ENCODE measurements at regions not wholly inside any gene's neighbourhood (a gene's known extent, or its start where the extent isn't known, plus 50 kb on each side); places are given as distances from the start of the nearest gene placed in this dataset.
A peak's percentile ranks its signal among the peaks of the same experiment; 100 is the strongest.

- no peak for DNase-seq (ENCODE audit: low spot score)
- Mint-ChIP-seq H3K27ac (ENCODE audit: unreplicated experiment) (no peak overlapping the region), H3K4me3 (ENCODE audit: unreplicated experiment) (no peak overlapping the region), H3K4me1 (ENCODE audit: low read depth) (peaks cover 5% of the 10 kb centered on the region), H3K36me3 (ENCODE audit: low read depth) (no peaks in the 10 kb centered on the region), H3K27me3 (ENCODE audit: low read depth) (peaks cover 3% of the 10 kb centered on the region), H3K9me3 (ENCODE audit: low read depth) (no peaks in the 10 kb centered on the region)
- no peak for TF ChIP-seq CTCF (IDR thresholded peaks at IDR 0.05)
Measured at GRCh38 chr11:122509899-122510298, 145.6 kb upstream of the UBASH3B start.

GRCh38 chr11:122509091-122509490 is 146.4 kb upstream of the UBASH3B start:
- H3K9me3 Mint-ChIP-seq (ENCODE audit: low read depth), result no peaks in the 10 kb centered on the region
- peaks cover 3% of the 10 kb centered on the region for H3K27me3 Mint-ChIP-seq (ENCODE audit: low read depth)
- DNase-seq (ENCODE audit: low spot score), result no peak
- no peak for TF ChIP-seq CTCF (IDR thresholded peaks at IDR 0.05)
- no peak overlapping the region for H3K27ac Mint-ChIP-seq (ENCODE audit: unreplicated experiment)
- H3K4me1 Mint-ChIP-seq (ENCODE audit: low read depth), result peaks cover 5% of the 10 kb centered on the region
- no peaks in the 10 kb centered on the region for H3K36me3 Mint-ChIP-seq (ENCODE audit: low read depth)
- no peak overlapping the region for H3K4me3 Mint-ChIP-seq (ENCODE audit: unreplicated experiment)

GRCh38 chr11:122505304-122506006 is 150.1 kb upstream of the UBASH3B start:
- H3K9me3 Mint-ChIP-seq (ENCODE audit: low read depth), result no peaks in the 10 kb centered on the region
- H3K27ac Mint-ChIP-seq (ENCODE audit: unreplicated experiment), result no peak overlapping the region
- peaks cover 5% of the 10 kb centered on the region for H3K4me1 Mint-ChIP-seq (ENCODE audit: low read depth)
- H3K36me3 Mint-ChIP-seq (ENCODE audit: low read depth), result peaks cover 3% of the 10 kb centered on the region
- H3K27me3 Mint-ChIP-seq (ENCODE audit: low read depth), result peaks cover 7% of the 10 kb centered on the region
- no peak for DNase-seq (ENCODE audit: low spot score)
- peak; percentile 96 for TF ChIP-seq CTCF (IDR thresholded peaks at IDR 0.05)
- H3K4me3 Mint-ChIP-seq (ENCODE audit: unreplicated experiment), result no peak overlapping the region

- no peak for TF ChIP-seq CTCF (IDR thresholded peaks at IDR 0.05)
- Mint-ChIP-seq H3K27me3 (ENCODE audit: low read depth) (peaks cover 1% of the 10 kb centered on the region), H3K4me3 (ENCODE audit: unreplicated experiment) (no peak overlapping the region), H3K9me3 (ENCODE audit: low read depth) (no peaks in the 10 kb centered on the region), H3K4me1 (ENCODE audit: low read depth) (peaks cover 26% of the 10 kb centered on the region), H3K27ac (ENCODE audit: unreplicated experiment) (peak overlapping the region; percentile 23), H3K36me3 (ENCODE audit: low read depth) (no peaks in the 10 kb centered on the region)
- no peak for DNase-seq (ENCODE audit: low spot score)
Measured at GRCh38 chr11:122494221-122494620, 161.3 kb upstream of the UBASH3B start.

GRCh38 chr11:122491509-122491908 is 164.0 kb upstream of the UBASH3B start:
- Mint-ChIP-seq H3K36me3 (ENCODE audit: low read depth) (no peaks in the 10 kb centered on the region), H3K9me3 (ENCODE audit: low read depth) (no peaks in the 10 kb centered on the region), H3K4me1 (ENCODE audit: low read depth) (peaks cover 26% of the 10 kb centered on the region), H3K4me3 (ENCODE audit: unreplicated experiment) (no peak overlapping the region), H3K27me3 (ENCODE audit: low read depth) (peaks cover 2% of the 10 kb centered on the region), H3K27ac (ENCODE audit: unreplicated experiment) (no peak overlapping the region)
- TF ChIP-seq CTCF (IDR thresholded peaks at IDR 0.05), result no peak
- DNase-seq (ENCODE audit: low spot score), result no peak

All from chondrocyte (in vitro differentiated cells).